H7 (cell line): ENCODE measurements at regions not wholly inside any gene's neighbourhood (a gene's known extent, or its start where the extent isn't known, plus 50 kb on each side); places are given as distances from the start of the nearest gene placed in this dataset.

ENCODE experiments used
- DNase-seq: peaks from one replicate; pipeline ENCODE4 v3.0.0; 2012
- H3K27me3 ChIP-seq: 2 replicates; pipeline ENCODE4 v1.6.0; 2011; ENCODE audit warnings: mild to moderate bottlenecking, low read length; ENCODE audit not compliant: control insufficient read depth, insufficient read depth
- H3K36me3 ChIP-seq: replicated peaks from 2 replicates; pipeline ENCODE4 v1.5.1; 2011; ENCODE audit warnings: low read length; ENCODE audit not compliant: control insufficient read depth, insufficient read depth
- H3K4me3 ChIP-seq: 2 replicates; pipeline ENCODE4 v1.5.1; 2011; ENCODE audit warnings: low read depth, mild to moderate bottlenecking, control low read depth, low read length, moderate library complexity; ENCODE audit not compliant: insufficient read depth

DNA sequence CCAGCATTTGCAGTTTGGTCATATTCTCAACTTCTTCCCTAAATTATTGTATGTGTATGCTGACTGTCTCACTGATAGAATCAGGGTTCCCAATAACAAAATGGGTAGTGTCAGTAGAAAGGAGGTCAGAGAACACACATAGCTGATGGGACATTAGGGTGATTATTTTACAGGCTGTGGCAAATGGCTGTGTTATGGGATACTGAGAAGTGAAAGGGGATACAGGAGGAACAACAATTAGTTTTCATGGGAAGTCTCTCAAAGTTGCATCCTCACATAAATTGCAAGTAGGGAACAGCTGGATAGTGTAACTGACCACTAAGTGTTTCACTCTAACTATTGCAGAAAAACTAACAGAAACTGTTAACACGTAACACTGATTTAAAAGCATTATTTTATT is 1199.3 kb downstream of the PCDH17 start:
- Histone ChIP-seq H3K27me3 (no peaks in the 10 kb centered on the region), H3K4me3 (no peak overlapping the region), H3K36me3 (no peaks in the 10 kb centered on the region)
- DNase-seq, result no peak

DNA sequence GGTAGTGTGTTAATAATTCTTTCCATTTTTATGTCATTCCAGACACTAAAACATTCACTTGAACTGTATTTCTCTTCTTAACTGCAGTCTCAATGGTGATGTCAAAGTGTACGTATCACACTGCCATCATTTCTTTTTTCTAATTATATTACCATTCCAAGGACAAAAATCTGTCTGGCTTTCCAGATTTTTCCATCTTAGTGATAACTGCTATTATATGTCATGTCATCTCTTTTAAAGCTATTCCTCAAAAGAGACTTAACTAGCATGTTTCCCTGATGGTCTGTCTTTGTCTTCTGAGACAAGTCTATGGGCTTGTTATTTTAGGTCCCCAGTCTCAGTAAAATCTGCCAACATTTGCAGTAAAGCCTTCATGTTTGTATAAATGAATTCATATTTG is 1207.1 kb downstream of the PCDH17 start:
- no peak for DNase-seq
- no peaks in the 10 kb centered on the region for H3K36me3 ChIP-seq
- H3K27me3 ChIP-seq, result no peaks in the 10 kb centered on the region
- H3K4me3 ChIP-seq, result no peak overlapping the region

DNA sequence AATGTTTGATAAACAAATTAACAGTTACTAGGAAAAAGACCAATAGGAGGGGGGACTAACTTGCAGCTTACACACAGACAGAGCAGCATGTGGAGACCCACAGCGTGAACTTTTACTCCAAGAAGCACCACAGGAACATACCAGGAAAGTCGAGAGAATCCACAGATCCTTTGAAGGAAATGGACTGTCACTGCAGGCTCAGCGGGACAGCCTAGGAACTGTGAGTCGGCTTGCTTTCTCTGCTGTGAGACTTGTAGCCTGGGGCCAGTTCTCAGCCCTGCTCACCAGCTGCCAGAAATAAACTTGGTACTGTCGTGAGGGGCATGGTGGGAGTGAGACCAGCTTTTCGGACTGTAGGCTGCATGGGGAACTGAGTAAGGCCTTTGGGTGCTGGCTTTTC is 1211.5 kb downstream of the PCDH17 start:
- H3K36me3 ChIP-seq, result no peaks in the 10 kb centered on the region
- no peaks in the 10 kb centered on the region for H3K27me3 ChIP-seq
- no peak overlapping the region for H3K4me3 ChIP-seq
- no peak for DNase-seq

DNA sequence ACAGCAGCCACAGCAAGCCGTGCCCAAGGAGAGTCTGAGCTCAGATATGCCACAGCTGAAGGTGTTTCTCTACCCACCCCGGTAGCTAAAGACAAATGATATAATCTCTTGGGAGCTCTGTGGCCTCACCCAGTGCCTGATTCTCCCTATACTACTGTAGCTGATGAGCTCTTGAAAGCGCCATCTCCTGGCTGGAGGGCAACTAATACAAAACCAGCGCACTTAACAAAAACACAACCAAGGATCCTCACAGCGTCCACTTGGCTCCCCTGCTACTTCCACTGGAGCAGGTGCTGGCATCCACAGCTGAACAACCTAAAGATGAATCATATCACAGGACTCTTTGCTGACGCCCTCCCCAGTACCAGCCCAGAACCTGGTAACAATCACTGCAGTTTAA is 1212.0 kb downstream of the PCDH17 start:
- DNase-seq, result no peak
- H3K27me3 ChIP-seq, result no peaks in the 10 kb centered on the region
- H3K4me3 ChIP-seq, result no peak overlapping the region
- H3K36me3 ChIP-seq, result no peaks in the 10 kb centered on the region

DNA sequence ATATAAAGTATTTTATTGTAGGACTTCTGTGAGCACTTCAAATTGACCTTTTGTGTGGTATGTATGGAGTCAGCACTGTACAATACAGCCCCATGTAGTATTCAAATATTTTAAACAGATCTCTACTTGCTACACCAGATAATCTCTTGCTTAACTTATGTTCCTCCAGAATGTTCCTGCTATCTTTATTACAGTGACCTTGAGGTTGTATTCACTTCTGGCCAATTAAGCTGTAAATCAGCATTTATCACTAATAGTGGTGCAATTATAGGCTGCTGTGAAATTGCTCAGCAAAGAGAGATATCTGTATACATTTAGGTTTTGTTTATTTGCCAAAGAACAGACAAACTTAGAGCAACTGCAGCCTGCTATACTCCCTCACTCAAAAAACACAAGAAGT is 1218.6 kb downstream of the PCDH17 start:
- Histone ChIP-seq H3K27me3 (no peaks in the 10 kb centered on the region), H3K36me3 (no peaks in the 10 kb centered on the region), H3K4me3 (no peak overlapping the region)
- DNase-seq, result no peak

DNA sequence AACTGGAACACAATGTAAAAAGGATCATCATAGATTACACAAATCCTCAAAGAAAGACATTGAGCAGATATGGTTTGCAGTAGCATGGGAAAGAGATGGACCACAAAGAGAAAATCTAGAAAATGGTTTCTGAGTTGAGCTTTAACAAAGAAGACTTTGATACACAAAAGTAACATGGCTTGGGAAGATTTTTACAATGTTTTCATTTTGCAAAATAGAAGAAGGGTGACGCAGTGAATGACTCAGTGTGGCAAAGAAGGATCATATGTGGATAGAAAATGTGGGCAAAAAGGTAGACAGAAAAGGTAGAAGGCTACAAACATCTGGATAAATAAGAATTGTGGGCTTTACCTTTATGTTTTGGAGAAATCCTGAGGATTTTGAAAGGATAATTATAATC is 1220.5 kb downstream of the PCDH17 start:
- H3K27me3 ChIP-seq, result no peaks in the 10 kb centered on the region
- no peak for DNase-seq
- H3K36me3 ChIP-seq, result no peaks in the 10 kb centered on the region
- H3K4me3 ChIP-seq, result no peak overlapping the region

DNA sequence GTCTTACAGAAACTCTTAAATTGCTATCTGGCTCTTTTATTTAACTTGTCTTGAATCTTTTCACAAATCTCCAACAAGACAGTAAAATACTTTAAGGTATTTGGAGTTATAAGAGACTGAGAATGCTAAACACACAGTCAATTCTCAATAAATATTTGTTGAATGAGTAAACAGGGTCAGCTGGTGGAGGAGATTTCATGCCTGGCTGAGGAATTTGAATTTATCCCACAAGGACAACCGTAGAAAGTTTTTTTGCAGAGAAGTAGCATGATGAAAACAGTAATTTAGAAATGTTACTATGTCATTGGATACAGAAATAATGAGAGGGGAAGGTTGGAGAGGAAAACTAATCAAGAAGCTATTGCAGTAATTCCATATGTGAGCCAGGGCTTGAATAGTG is 1223.7 kb downstream of the PCDH17 start:
- Histone ChIP-seq H3K4me3 (no peak overlapping the region), H3K36me3 (no peaks in the 10 kb centered on the region), H3K27me3 (no peaks in the 10 kb centered on the region)
- DNase-seq, result no peak

DNA sequence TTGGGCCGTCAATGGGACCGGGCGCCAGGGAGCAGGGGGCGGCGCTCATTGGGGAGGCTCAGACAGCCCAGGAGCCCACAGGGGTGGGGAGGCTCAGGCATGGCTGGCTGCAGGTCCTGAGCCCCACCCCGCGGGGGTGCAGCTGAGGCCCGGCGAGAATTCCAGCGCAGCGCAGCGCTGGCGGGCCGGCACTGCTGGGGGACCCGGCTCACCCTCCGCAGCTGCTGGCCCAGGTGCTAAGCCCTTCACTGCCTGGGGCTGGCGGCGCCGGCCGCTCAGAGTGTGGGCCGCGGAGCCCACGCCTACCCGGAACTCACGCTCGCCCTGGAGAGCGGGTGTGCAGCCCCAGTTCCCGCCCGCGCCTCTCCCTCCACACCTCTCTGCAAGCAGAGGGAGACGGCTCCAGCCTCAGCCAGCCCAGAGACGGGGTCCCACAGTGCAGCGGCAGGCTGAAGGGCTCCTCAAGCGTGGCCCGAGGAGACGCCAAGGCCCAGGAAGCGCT is 1227.4 kb downstream of the PCDH17 start:
- no peak overlapping the region for H3K4me3 ChIP-seq
- H3K36me3 ChIP-seq, result no peaks in the 10 kb centered on the region
- no peaks in the 10 kb centered on the region for H3K27me3 ChIP-seq
- DNase-seq, result no peak

DNA sequence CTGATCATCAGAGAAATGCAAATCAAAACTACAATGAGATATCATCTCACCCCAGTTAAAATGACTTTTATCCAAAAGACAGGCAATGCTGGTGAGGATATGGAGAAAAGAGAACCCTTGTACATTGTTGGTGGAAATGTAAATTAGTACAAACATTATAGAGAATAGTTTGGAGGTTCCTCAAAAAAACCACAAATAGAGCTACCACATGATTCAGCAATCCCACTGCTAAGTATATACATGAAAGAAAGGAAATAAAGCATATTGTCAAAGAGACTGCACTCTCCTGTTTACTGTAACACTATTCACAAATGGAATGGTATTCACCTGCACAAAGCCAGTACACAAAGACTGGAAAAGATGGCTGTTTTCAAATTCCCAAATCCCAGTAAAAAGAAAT is 1233.7 kb downstream of the PCDH17 start:
- Histone ChIP-seq H3K36me3 (no peaks in the 10 kb centered on the region), H3K27me3 (no peaks in the 10 kb centered on the region), H3K4me3 (no peak overlapping the region)
- DNase-seq, result no peak

DNA sequence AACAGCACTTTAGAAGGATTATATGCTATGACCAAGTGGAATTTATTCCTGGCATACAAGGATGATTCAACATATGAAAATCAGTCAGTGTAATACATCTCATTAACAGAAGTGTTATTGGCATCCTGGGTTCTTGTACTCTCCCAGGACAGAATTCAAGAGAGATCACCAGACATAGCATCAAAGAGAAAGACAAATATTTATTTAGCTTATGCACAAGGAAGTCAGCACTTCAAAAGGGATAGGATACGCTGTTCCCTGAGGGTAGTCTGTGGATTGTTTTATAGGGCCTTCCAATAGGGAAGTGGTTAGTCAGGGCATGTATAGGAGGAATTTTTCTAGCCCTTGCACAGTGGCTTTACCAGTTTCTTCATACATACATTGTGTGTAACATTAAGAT is 1238.0 kb downstream of the PCDH17 start:
- no peaks in the 10 kb centered on the region for H3K36me3 ChIP-seq
- H3K27me3 ChIP-seq, result no peaks in the 10 kb centered on the region
- no peak overlapping the region for H3K4me3 ChIP-seq
- no peak for DNase-seq

DNA sequence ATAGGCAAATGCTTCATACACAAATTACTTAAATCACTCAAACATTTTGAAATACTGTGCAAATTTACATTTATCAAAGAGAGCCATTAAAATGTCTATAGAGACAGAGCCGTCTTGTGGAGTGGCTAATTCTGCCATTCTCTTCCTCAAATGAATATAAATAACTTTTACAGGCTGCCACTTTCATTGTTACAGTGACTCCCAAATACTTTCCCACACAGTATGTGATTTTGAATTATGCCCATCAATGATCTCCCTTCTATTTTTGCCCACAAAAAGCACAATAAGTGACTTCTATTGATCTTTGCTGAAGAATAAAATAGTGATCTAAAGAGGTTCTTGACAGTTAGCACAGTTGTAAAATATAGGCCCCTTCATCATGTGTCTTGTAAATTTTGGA is 1244.9 kb downstream of the PCDH17 start:
- H3K27me3 ChIP-seq, result no peaks in the 10 kb centered on the region

DNA sequence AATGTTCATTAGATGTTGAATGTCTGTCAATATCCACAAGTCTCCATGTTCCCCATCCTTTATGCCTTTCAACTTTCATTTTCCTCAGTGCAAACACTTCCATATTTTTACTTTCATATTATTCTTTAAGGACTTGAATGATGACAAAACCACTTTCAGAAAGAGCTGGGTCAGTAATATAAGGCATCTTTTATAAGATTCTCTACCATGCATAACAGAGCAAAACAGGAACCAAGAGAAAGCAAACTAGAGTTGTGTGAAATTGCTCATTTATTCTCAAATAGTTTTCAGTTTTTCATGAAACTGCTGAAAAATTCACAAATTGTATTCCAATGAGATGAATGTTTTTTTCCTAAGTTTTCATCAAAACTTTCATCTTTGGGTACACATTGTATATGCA is 1247.6 kb downstream of the PCDH17 start:
- H3K4me3 ChIP-seq, result no peak overlapping the region
- no peak for DNase-seq
- H3K27me3 ChIP-seq, result no peaks in the 10 kb centered on the region
- no peaks in the 10 kb centered on the region for H3K36me3 ChIP-seq

More for the DNA sequence above, 1244.9 kb downstream of the PCDH17 start:
- Histone ChIP-seq H3K4me3 (no peak overlapping the region), H3K36me3 (no peaks in the 10 kb centered on the region)
- no peak for DNase-seq

DNA sequence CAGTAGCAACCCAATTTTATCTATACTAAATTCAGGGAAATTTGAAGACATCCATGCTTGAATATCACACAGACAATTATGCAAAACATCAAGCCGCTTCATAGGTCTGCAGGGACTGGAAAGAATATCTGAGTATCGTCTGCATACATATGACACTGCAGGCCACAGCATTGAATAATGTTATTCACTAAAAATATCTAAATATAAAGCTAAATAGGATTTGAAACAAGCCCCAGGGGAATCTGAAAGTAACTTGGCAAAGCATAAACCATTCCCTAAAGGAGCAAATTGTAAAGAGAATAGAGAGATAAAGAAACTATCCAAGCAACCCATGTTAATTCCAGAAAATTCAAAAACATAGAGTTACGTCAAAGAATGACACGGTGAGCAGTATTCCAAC is 1251.0 kb downstream of the PCDH17 start:
- no peak for DNase-seq
- H3K36me3 ChIP-seq, result no peaks in the 10 kb centered on the region
- no peaks in the 10 kb centered on the region for H3K27me3 ChIP-seq
- H3K4me3 ChIP-seq, result no peak overlapping the region

DNA sequence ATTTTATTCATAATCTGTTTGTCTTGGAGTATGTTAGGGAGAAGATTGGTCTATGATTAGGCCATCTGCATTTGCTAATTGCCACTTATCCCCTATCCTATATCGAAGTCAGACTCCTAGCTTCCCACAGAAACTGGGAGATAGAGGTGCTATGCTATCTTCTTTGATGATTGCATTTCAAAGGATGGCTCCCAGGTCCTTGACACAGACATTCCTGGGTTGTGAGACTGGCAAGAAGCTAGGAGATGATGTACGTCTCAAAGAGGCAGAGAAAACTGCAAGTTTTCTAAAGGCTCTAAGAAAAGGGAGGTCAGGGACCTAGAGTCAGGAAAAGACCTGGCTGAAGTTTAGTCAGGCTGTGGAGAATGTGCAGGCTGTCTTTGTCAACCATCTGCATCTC is 1251.9 kb downstream of the PCDH17 start:
- no peaks in the 10 kb centered on the region for H3K36me3 ChIP-seq
- H3K4me3 ChIP-seq, result no peak overlapping the region
- DNase-seq, result no peak
- no peaks in the 10 kb centered on the region for H3K27me3 ChIP-seq

DNA sequence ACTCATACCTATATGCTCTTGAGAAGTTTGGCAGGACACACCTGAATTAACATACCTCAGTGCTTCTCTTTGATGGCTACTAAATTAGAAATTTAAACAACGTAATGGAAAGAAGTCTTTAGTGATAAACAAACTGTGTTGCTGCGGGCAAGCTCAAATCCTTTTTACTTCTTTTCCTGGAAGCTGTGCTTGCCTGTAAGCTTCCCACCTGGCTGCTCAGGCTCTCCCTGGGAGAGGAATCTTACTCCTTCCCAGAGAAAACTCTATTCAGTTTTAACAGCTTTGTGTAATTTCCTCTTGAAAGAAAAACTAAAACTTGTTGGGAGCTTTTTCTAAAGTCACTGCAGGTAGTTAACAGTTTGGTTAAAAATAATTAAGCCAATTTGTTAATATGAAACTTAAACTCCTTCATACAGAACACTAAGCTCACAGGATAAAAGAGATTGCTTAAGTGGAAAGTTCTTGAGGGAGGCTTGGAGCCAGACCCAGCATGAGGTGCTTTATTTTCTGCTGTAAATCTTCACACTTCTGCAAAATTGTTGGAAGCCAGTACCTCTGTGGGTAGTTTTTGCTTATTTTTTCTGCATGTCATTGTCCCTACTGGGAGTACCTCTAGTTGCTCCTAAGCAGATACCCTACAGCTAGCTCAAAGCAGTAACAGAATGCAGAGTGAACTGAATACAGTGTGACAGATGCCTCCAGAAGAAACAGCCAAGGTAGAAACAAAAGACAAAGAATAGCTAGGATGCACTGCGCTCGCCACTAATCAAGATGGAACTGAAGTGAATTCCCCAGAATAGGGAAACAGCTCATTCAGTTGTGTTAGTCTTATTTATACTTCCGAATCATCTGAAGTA is 1253.0 kb downstream of the PCDH17 start:
- no peak for DNase-seq
- Histone ChIP-seq H3K36me3 (no peaks in the 10 kb centered on the region), H3K27me3 (no peaks in the 10 kb centered on the region), H3K4me3 (no peak overlapping the region)

DNA sequence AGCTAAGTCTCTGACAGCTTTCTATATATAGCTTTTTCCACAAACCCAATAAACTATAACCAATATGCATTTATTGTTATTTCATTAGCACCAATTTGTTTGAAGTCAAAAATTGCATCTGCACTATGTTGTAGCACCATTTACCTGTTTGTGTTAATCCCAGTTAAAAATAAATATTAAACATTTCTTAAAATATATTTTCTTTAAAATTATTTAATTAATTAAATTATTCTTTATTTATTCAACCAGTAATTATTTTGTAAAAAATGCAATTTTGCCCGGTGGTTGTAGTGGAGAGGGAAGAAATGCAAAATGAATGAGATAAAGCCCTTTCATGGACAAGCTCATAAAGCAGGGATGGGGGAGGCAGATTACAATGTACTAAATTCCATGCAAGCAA is 1257.9 kb downstream of the PCDH17 start:
- Histone ChIP-seq H3K36me3 (no peaks in the 10 kb centered on the region), H3K4me3 (no peak overlapping the region), H3K27me3 (no peaks in the 10 kb centered on the region)
- no peak for DNase-seq
